ENCODE measurements at regions not wholly inside any gene's neighbourhood (a gene's known extent, or its start where the extent isn't known, plus 50 kb on each side); places are given as distances from the start of the nearest gene placed in this dataset.

DNA sequence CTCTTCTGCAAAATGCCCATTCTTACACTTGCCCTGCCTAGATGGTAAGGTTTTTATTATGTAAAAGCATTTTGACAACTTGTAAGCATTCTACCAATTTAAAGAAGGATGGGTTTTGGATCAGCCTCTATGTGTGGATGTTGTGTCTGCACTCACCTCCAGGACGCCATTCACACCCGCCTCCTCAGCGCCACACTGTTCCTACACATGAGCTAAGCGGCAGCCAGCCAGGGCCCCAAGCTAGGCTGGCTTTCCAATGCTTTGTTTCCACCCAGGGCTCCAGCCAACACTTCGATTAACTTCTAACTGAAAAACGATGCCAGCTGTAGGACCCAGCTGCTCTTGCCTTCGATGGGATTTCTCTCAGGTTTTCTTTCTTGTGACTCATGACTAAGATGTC, 73.3 kb upstream of the FZD7 start:
- DNase-seq (no peak), ATAC-seq (ENCODE audit: low read depth in 2 of 2) (no peak)
- Mint-ChIP-seq H3K27me3 (peaks cover 10 to 15% (median 12%) of the 10 kb centered on the region in 3 donors), H3K4me1 (peaks cover 4 to 26% (median 11%) of the 10 kb centered on the region in 3 donors), H3K4me3 (peak overlapping the region in 1 of 8 donors; percentile 17), H3K27ac (no peak overlapping the region), H3K9me3 (no peaks in the 10 kb centered on the region), H3K36me3 (no peaks in the 10 kb centered on the region)

DNA sequence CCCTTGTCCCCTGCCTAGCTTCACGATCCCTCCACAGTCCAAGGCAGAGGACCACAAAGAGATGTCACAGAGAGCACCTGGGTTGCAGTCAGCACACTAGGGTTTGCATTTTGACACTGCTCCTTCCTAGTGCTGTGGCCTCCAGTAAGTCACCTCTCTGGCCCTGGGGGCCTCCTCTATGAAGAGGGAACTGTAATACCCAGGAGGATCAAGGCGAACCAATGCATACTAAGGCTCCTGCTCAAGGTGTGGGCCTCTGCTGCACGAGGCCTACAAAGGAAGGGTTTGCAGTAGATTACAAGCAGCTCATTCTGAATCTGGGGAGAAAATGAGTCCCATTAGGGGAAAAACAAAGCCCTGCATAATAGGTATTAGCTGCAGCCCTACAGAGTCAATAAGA, 72.3 kb upstream of the FZD7 start:
- no peaks in the 10 kb centered on the region for H3K36me3 Mint-ChIP-seq
- peak overlapping the region in 1 of 8 donors; percentile 27 for H3K4me3 Mint-ChIP-seq
- no peaks in the 10 kb centered on the region for H3K9me3 Mint-ChIP-seq
- H3K4me1 Mint-ChIP-seq: peaks cover 4 to 26% (median 11%) of the 10 kb centered on the region in 3 donors
- DNase-seq (no peak), ATAC-seq (ENCODE audit: low read depth in 2 of 2) (no peak)
- H3K27me3 Mint-ChIP-seq: peaks cover 6 to 10% (median 7%) of the 10 kb centered on the region in 3 donors
- no peak overlapping the region for H3K27ac Mint-ChIP-seq

DNA sequence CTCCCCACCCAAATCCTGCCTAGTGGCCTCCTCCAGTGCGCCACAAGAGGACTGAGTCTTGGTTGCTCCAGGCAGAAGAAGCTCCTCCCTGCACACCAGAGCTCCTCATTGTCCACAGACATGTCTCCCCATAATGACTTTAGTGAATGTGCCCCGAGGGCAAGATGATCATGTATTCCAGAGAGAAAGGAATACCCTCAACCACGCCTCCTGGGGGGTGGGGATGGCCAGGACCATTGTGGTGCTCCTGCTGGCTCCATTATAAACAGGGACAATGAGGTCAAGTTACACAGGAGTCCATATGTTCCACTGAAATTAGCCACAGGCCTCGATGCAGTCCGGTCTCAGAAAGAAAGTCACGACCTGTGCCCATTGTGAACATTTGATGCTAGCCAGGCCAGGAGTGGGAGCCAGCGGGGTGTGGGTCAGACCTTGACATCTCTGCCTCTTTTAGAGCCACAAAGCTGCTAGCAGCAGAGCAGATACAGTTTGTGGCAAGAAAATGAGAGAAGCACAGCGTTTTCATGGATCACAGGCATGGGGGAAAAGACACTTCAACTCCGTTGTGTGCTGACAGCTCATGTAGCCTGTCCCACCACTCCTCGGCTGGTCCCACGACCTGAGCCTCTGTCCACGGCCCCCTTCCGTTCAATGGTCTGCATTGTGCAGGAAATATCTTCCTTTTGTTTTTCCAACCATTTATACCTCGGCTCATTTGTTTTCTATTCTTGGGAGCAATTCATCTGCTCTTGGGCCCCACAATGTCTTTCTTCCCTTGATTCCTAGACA, 70.7 kb upstream of the FZD7 start:
- Mint-ChIP-seq H3K4me3 (peak overlapping the region in 3 of 8 donors; percentile 6 to 55 (median 33)), H3K36me3 (no peaks in the 10 kb centered on the region), H3K9me3 (no peaks in the 10 kb centered on the region), H3K27me3 (peaks cover 0 to 8% (median 4%) of the 10 kb centered on the region in 3 donors), H3K27ac (no peak overlapping the region), H3K4me1 (peaks cover 4 to 26% (median 11%) of the 10 kb centered on the region in 3 donors)
- ATAC-seq (ENCODE audit: low read depth in 2 of 2): no peak
- no peak for DNase-seq

DNA sequence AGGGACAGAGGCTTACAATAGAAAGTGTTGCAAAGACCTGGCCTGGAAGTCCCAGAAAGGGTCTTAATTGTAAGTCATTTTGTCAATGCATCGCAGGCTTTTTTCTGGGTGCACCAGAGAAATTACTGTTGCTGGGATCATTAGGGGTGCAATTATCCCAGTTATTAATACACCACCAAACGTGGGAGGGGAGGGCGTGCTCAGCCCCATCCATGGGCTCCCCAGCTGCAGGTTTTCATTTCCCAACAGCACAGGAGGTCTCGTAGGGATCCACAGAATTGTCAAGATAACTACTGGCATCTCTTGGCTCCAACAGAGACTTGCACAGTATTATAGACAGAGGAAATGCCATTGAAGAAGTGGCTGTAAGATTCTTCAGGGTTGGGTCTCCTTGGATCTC, 69.6 kb upstream of the FZD7 start:
- no peaks in the 10 kb centered on the region for H3K9me3 Mint-ChIP-seq
- no peak overlapping the region for H3K4me3 Mint-ChIP-seq
- peak overlapping the region in 2 of 6 donors; percentile 20 to 89 for H3K27ac Mint-ChIP-seq
- peaks cover 0 to 8% (median 4%) of the 10 kb centered on the region in 3 donors for H3K27me3 Mint-ChIP-seq
- H3K36me3 Mint-ChIP-seq: no peaks in the 10 kb centered on the region
- ATAC-seq (ENCODE audit: low read depth in 2 of 2): no peak
- DNase-seq: no peak
- peaks cover 4 to 26% (median 11%) of the 10 kb centered on the region in 3 donors for H3K4me1 Mint-ChIP-seq

DNA sequence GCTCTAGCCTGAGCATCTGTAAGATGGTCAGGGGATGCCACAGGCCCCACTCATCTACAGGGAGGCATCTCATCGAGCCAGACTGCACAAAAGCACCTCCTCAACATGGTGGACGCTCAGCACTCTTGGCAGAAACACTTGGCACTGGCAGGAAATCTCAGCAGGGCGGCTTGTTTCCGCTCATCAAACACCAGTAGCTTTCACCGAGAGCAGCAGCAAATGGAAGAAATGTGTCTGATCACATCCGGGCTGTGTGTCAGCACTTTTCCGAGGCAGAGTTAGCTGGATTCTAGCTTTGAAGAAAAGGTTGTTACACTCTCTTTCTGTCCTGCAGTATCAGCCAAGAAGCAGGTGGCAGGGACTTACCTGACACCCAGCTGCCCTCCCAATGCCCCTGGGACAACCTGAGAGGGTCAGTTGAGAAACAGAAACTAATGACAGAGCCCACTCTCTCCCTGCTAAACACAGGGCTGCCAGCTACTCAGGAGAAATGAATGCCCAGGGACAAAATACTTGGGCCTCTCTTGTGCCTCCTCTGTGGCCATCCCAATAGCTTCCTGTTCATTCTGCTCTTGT, 68.9 kb upstream of the FZD7 start:
- Mint-ChIP-seq H3K36me3 (no peaks in the 10 kb centered on the region), H3K27ac (peak overlapping the region in 3 of 6 donors; percentile 20 to 89 (median 66)), H3K4me3 (peak overlapping the region in 1 of 8 donors; percentile 52), H3K4me1 (peaks cover 4 to 26% (median 11%) of the 10 kb centered on the region in 3 donors), H3K27me3 (peaks cover 0 to 8% (median 4%) of the 10 kb centered on the region in 3 donors), H3K9me3 (no peaks in the 10 kb centered on the region)
- no peak for ATAC-seq (ENCODE audit: low read depth in 2 of 2)
- DNase-seq: no peak

DNA sequence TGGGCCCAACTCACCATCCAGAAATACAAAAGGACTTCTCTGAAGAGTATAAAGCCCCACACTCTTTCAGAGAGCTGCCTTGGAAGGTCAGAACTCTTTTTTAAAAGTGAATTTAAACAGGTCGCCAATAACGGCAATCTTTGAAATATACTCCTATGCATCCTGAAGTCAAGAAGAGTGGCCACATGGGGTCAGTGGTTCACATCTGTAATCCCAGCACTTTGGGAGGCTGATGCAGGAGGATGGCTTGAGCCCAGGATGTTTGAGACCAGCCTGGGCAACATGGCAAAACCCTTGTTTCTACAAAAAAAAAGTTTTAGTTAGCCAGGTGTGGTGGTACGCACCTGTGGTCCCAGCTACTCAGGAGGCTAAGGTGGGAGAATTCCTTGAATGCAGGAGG, 68.1 kb upstream of the FZD7 start:
- H3K27me3 Mint-ChIP-seq: peaks cover 3 to 13% (median 4%) of the 10 kb centered on the region in 3 donors
- peaks cover 0 to 5% (median 1%) of the 10 kb centered on the region in 7 donors for H3K9me3 Mint-ChIP-seq
- no peak overlapping the region for H3K27ac Mint-ChIP-seq
- H3K4me3 Mint-ChIP-seq: no peak overlapping the region
- DNase-seq (no peak), ATAC-seq (ENCODE audit: low read depth in 2 of 2) (no peak)
- H3K36me3 Mint-ChIP-seq: no peaks in the 10 kb centered on the region
- peaks cover 4 to 23% (median 11%) of the 10 kb centered on the region in 3 donors for H3K4me1 Mint-ChIP-seq

DNA sequence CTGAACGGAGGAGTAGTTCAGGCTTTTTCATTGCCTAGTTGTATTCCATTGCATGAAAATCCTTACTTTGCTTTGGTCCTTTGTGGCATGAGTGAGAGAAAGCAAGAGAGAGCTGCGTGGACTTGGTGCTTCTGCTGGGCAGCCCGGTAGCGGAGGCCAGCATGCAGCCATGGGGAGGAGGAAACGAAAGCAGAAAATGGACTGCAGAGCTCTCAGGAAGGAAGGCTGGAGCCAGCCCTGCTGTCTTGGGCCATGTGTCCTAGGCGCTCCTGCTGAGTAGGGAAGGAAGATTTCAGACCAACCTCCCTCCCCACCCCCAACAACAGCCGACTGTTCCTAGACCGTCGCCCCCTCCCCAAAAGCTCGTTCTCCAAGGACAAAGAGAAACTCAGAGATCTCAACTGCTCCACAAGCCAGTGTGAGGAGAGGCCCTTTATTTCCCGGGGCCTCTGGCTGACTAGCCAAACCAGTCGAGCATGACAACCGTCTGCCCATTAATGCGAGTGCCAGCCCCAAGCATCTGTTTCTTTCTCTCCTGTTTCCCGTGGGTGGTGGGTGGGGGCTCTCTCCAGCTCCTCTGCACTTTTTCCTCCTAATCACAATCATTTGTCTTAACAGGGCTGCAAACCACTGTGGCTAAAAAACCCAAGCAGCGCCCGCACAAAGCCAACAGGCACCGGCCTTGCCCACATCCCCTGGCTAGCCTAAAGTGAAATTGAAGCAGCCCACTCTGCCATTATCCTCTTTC, 66.8 kb upstream of the FZD7 start:
- Mint-ChIP-seq H3K27ac (no peak overlapping the region), H3K27me3 (peaks cover 10 to 26% (median 11%) of the 10 kb centered on the region in 3 donors), H3K4me3 (no peak overlapping the region), H3K36me3 (no peaks in the 10 kb centered on the region), H3K4me1 (peaks cover 0 to 12% (median 6%) of the 10 kb centered on the region in 3 donors), H3K9me3 (peaks cover 0 to 10% (median 2%) of the 10 kb centered on the region in 7 donors)
- DNase-seq (no peak), ATAC-seq (ENCODE audit: low read depth in 2 of 2) (no peak)

DNA sequence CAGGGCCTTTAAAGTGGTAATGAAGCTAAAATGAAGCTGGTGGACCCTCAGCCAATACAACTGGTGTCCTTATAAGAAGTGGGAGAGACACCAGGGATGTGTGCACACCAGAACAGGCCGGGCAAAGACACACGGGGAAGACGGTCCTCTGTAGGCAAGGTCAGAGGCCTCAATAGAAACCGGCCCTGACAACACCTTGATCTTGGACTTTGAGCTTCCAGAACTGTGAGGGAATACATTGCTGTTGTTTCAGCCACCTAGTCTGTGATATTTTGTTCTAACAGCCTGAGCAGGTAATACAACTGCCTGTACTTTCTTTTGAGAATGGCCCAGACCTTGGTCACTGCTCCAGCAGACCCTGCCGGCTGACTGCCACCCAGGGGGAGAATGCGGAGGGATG, 65.6 kb upstream of the FZD7 start:
- Mint-ChIP-seq H3K9me3 (peaks cover 0 to 10% (median 2%) of the 10 kb centered on the region in 7 donors), H3K27me3 (peaks cover 10 to 26% (median 18%) of the 10 kb centered on the region in 3 donors), H3K4me3 (no peak overlapping the region), H3K27ac (no peak overlapping the region), H3K36me3 (no peaks in the 10 kb centered on the region), H3K4me1 (no peaks in the 10 kb centered on the region)
- no peak for ATAC-seq (ENCODE audit: low read depth in 2 of 2)
- DNase-seq: no peak

DNA sequence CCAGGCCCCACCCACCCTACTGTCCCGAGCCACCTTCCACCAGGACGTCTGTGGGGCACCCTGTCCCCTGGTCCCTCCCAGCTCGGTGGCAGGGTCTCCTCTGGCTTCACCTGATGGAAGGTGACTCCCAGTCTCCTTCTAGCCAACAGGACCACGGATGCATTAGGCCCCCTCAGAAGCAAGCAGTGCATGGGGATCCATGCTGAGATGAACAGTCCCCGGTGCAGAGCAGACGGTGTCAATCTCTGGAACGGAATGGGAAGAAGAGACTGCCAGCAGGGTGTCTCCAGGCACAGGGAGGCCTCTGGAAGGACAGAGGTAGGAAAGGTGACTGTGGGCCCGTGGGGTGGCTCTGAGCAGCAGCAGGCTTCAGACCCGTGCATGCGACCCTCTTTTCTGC, 65.2 kb upstream of the FZD7 start:
- ATAC-seq (ENCODE audit: low read depth in 2 of 2): no peak
- Mint-ChIP-seq H3K36me3 (no peaks in the 10 kb centered on the region), H3K4me3 (no peak overlapping the region), H3K4me1 (no peaks in the 10 kb centered on the region), H3K27ac (no peak overlapping the region), H3K9me3 (peaks cover 0 to 10% (median 2%) of the 10 kb centered on the region in 7 donors), H3K27me3 (peaks cover 10 to 26% (median 18%) of the 10 kb centered on the region in 3 donors)
- DNase-seq: no peak

DNA sequence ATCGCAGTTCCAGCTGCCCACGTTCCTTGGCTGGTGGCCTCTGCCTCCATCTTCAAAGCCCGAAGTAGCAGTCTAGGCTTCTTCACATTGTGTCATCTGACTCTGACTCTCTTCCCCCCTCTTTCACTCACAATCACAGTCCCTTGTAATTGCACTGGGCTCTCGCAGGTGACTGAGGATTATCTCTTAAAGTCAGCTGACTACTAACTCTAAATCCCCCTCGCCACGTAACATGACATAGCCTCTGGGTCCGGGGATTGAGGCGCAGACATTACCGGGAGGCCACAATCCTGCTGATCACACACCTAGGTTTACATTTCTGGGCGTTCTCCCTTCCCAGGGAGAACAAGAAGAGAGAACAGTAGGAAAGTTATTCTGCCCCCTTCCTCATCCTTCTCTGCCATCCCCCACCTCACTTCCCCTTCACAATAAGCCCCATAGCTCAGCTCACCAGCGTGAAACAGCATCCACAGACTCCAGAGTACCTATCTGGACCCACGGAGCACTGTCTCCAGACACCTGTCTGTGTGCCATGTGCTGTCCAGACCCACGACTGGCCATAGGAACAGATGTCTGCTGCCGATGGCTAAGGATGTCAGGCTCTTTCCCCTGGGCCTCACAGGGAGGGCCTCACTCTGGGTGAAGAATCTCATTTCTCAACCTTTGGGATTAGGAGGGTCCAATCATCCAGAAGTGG, 64.3 kb upstream of the FZD7 start:
- ATAC-seq (ENCODE audit: low read depth in 2 of 2): no peak
- DNase-seq: no peak
- Mint-ChIP-seq H3K4me1 (no peaks in the 10 kb centered on the region), H3K27ac (no peak overlapping the region), H3K36me3 (no peaks in the 10 kb centered on the region), H3K27me3 (peaks cover 10 to 27% (median 18%) of the 10 kb centered on the region in 3 donors), H3K4me3 (no peak overlapping the region), H3K9me3 (peaks cover 0 to 10% (median 2%) of the 10 kb centered on the region in 7 donors)

DNA sequence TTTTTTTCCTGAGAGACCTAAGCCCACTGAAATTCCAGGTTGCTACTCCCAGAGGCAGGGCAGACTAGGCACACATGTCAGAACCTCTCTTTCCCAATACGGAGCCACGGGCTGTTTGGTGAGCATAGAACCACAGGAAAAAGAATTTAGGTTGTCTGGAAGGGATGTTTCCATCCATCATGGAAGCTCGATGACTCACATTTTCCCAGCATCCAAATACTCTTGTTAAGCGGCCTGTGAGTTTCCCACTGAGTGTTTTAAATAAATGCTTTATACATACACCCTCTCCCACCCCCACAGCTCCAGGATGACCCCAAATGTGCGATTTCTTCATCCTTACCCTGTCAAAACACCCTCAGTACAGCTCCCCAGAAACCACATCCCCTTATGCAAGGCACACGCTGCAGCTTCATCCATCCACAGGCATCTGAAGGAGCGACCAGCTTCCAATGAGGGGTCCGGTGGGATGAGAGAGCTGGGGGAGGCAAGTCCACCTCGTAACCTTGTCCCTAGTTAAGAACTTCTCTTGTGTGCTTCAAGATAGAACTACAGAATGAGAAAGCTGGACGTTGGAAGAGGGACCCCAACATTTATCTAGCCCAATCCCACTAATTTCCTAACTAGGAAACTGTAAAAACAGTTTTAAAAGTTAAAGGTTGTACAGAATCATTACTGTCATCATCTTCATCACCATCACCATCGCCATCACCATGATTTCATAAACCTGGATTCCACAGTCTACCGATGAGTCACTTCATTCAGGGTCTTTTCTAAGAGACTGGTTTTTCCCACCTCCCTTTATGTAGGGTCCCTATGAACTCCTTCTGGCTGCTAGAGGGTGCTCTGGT, 63.5 kb upstream of the FZD7 start:
- ATAC-seq (ENCODE audit: low read depth in 2 of 2) (no peak), DNase-seq (no peak)
- Mint-ChIP-seq H3K36me3 (no peaks in the 10 kb centered on the region), H3K4me1 (no peaks in the 10 kb centered on the region), H3K4me3 (no peak overlapping the region), H3K27me3 (peaks cover 10 to 34% (median 25%) of the 10 kb centered on the region in 3 donors), H3K27ac (peak overlapping the region in 1 of 6 donors; percentile 31), H3K9me3 (peaks cover 0 to 10% (median 2%) of the 10 kb centered on the region in 7 donors)

DNA sequence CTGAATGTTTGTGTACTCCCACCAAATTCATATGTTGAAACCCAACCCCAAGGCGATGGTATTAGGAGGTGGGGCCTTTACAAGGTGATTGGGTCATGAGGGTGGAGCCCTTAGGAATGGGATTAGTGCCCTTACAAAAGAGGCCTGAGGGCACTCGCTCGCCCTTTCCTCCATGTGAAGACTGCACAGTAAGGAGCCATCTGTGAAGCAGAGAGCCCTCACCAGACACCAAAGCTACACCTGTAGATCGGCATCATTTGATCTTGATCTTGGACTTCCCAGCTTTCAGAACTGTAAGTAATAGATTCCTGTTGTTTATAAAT, 62.9 kb upstream of the FZD7 start:
- no peak overlapping the region for H3K4me3 Mint-ChIP-seq
- ATAC-seq (ENCODE audit: low read depth in 2 of 2) (no peak), DNase-seq (no peak)
- no peaks in the 10 kb centered on the region for H3K4me1 Mint-ChIP-seq
- peaks cover 0 to 10% (median 2%) of the 10 kb centered on the region in 7 donors for H3K9me3 Mint-ChIP-seq
- no peak overlapping the region for H3K27ac Mint-ChIP-seq
- H3K36me3 Mint-ChIP-seq: no peaks in the 10 kb centered on the region
- peaks cover 10 to 34% (median 25%) of the 10 kb centered on the region in 3 donors for H3K27me3 Mint-ChIP-seq
